Endothelial cell of umbilical vein (primary cell): ENCODE measurements at regions not wholly inside any gene's neighbourhood (a gene's known extent, or its start where the extent isn't known, plus 50 kb on each side); places are given as distances from the start of the nearest gene placed in this dataset.

Experiments
- CTCF ChIP-seq, 2 donors: IDR thresholded peaks; 1 replicate in 1 of 2; 2 replicates in 1 of 2; pipeline ENCODE4 v1.5.1; 2011; ENCODE audit warnings: low read length in 2 of 2, mild to moderate bottlenecking in 2 of 2, moderate library complexity in 2 of 2, control low read depth in 1 of 2, inconsistent platforms in 1 of 2, low read depth in 1 of 2; ENCODE audit not compliant: insufficient read depth in 1 of 2; ENCODE audit errors: extremely low read depth in 1 of 2
- FOS ChIP-seq: IDR thresholded peaks from 2 replicates; pipeline ENCODE4 v1.6.1; 2011; ENCODE audit warnings: mild to moderate bottlenecking, low read length, moderate library complexity, borderline replicate concordance; ENCODE audit not compliant: insufficient read depth
- JUN ChIP-seq: IDR thresholded peaks from 2 replicates; pipeline ENCODE4 v1.6.1; 2011; ENCODE audit warnings: borderline replicate concordance, low read depth; ENCODE audit not compliant: insufficient read length, insufficient read depth
- POLR2A ChIP-seq: IDR thresholded peaks from 2 replicates; pipeline ENCODE4 v1.6.1; 2012; ENCODE audit warnings: low read depth, mild to moderate bottlenecking, control low read depth, low read length
- POLR2AphosphoS5 ChIP-seq: IDR thresholded peaks from 2 replicates; pipeline ENCODE4 v1.6.1; 2012; ENCODE audit warnings: low read depth, mild to moderate bottlenecking, control low read depth, low read length, moderate library complexity; ENCODE audit not compliant: insufficient read depth

DNA sequence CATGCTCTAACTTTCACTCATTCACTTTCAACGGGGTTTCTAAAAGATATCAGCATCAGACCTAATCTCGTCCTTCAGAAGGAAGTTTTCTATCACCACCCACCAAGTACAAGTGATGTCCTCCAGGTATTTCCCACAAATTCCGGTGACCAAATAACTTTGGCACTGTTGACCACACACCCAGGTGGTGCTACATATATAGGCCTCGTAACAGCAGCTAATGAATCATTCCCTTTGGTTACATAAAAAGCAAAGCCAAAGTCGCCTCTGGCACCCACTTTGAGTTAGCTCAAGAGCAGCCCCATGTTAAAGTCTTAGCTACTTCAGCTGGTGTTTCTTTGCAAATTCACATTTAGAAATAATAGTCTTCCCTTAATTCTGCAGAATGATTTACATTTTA is 138.2 kb upstream of the OSR1 start:
- TF ChIP-seq CTCF (IDR thresholded peaks at IDR 0.05; ENCODE audit: extremely low read depth in 1 of 2, insufficient read depth in 1 of 2, low read depth in 1 of 2, low read length in 2 of 2) (no peak), POLR2A (no peak), JUN (no peak), FOS (no peak), POLR2AphosphoS5 (no peak)
